ENCODE measurements at regions not wholly inside any gene's neighbourhood (a gene's known extent, or its start where the extent isn't known, plus 50 kb on each side); places are given as distances from the start of the nearest gene placed in this dataset.

DNA sequence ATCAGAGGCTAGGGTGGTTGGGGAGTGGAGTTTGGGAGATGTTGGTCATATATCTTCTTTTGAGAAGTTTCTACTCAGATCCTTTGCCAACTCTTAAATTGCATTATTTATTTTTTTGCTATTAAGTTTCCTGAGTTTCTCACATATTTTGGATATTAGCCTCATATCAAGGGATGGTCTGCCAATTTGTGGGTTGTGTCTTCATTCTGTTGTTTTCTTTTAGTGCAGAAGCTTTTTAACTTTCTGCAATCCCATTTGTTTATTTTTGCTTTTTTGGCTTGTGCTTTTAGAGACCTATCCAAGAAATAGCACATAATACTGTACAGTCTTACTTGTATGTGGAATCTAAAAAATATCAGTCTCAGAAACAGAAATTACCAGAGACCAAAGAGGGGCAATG, 509.2 kb upstream of the HS3ST1 start:
- no peak overlapping the region for H4K91ac ChIP-seq (replicated peaks; ENCODE audit: insufficient read length, low read length)
- no peaks in the 10 kb centered on the region for H3K9me3 ChIP-seq (ENCODE audit: insufficient read depth in 2 of 2, low read depth in 1 of 2, low read length in 1 of 2)
- H3K27me3 ChIP-seq (replicated peaks in 1 of 4; ENCODE audit: control insufficient read depth in 3 of 4, extremely low read depth in 1 of 4, insufficient read depth in 3 of 4, low read length in 3 of 4): no peaks in the 10 kb centered on the region
- H2AFZ ChIP-seq (ENCODE audit: low read length): no peak overlapping the region
- no peaks in the 10 kb centered on the region for H4K20me1 ChIP-seq (replicated peaks in 1 of 2; ENCODE audit: control insufficient read depth in 1 of 2, insufficient read depth in 2 of 2, low read length in 2 of 2)
- no peak for FAIRE-seq
- H3K23ac ChIP-seq (ENCODE audit: insufficient read length): no peak overlapping the region
- H3K4me1 ChIP-seq (replicated peaks in 1 of 4; ENCODE audit: control insufficient read depth in 3 of 4, insufficient read depth in 4 of 4, low read length in 3 of 4): no peaks in the 10 kb centered on the region
- ChIA-PET CTCF (ENCODE audit: partially characterized antibody) (no interaction called here), POLR2A (ENCODE audit: partially characterized antibody) (no interaction called here)
- no peak overlapping the region for H2BK20ac ChIP-seq (ENCODE audit: low read length)
- H3K4me3 ChIP-seq (ENCODE audit: extremely low read depth in 1 of 4, insufficient read depth in 2 of 4, low read depth in 3 of 4, low read length in 4 of 4): no peak overlapping the region
- H4K8ac ChIP-seq (ENCODE audit: extremely low read depth, insufficient read depth, low read length): no peak overlapping the region
- no peak overlapping the region for H3K18ac ChIP-seq (ENCODE audit: extremely low read depth, low read length)
- H3K4ac ChIP-seq (replicated peaks; ENCODE audit: insufficient read length, low read depth, low read length): no peak overlapping the region
- H2BK5ac ChIP-seq (ENCODE audit: low read depth, low read length): no peak overlapping the region
- no peaks in the 10 kb centered on the region for H3K23me2 ChIP-seq (ENCODE audit: low read depth, low read length)
- H3K27ac ChIP-seq (ENCODE audit: low read depth, low read length): no peak overlapping the region
- no peak for DNase-seq (ENCODE audit: low read depth in 1 of 2, low spot score in 2 of 2)
- no peak overlapping the region for H4K5ac ChIP-seq (ENCODE audit: insufficient read length, low read depth, low read length)
- no peak overlapping the region for H3K14ac ChIP-seq (ENCODE audit: insufficient read length)
- no peaks in the 10 kb centered on the region for H3K79me2 ChIP-seq (ENCODE audit: control insufficient read depth in 1 of 2, insufficient read depth in 2 of 2, low read length in 2 of 2)
- H2AK5ac ChIP-seq (ENCODE audit: low read depth, low read length): no peak overlapping the region
- no peaks in the 10 kb centered on the region for H3K36me3 ChIP-seq (ENCODE audit: control insufficient read depth in 2 of 4, insufficient read depth in 4 of 4, low read length in 3 of 4)
- H3K4me2 ChIP-seq (ENCODE audit: insufficient read depth in 1 of 2, low read depth in 2 of 2, low read length in 2 of 2): no peak overlapping the region
- no peak overlapping the region for H2BK12ac ChIP-seq (ENCODE audit: low read depth, low read length)
- no peak overlapping the region for H2BK15ac ChIP-seq (ENCODE audit: low read length)
- no peak overlapping the region for H3K9ac ChIP-seq (replicated peaks in 1 of 4; ENCODE audit: extremely low read depth in 1 of 4, low read depth in 3 of 4, low read length in 3 of 4)
- no peak overlapping the region for H3K56ac ChIP-seq (replicated peaks; ENCODE audit: insufficient read length, low read depth, low read length)
- H2BK120ac ChIP-seq (replicated peaks; ENCODE audit: low read depth, low read length): no peak overlapping the region
- H3K79me1 ChIP-seq (ENCODE audit: low read depth, low read length): no peaks in the 10 kb centered on the region
- TF ChIP-seq KDM4A (IDR thresholded peaks at IDR 0.05; ENCODE audit: low read depth, low read length, severe bottlenecking) (no peak), RAD21 (IDR thresholded peaks at IDR 0.05 in 1 of 2, conservative IDR thresholded peaks at IDR 0.05 in 1 of 2; ENCODE audit: low read depth in 2 of 2, low read length in 2 of 2) (no peak), YY1 (IDR thresholded peaks at IDR 0.05; ENCODE audit: low read depth, low read length) (no peak), TEAD4 (IDR thresholded peaks at IDR 0.05; ENCODE audit: low read depth, low read length) (no peak), SP2 (IDR thresholded peaks at IDR 0.05; ENCODE audit: low read length) (no peak), CEBPB (IDR thresholded peaks at IDR 0.05; ENCODE audit: low read depth, low read length) (no peak), GABPA (IDR thresholded peaks at IDR 0.05; ENCODE audit: borderline replicate concordance, insufficient read depth, low read length) (no peak), KDM1A (IDR thresholded peaks at IDR 0.05; ENCODE audit: borderline replicate concordance, low read length) (no peak), ATF2 (IDR thresholded peaks at IDR 0.05; ENCODE audit: low read length) (no peak), CHD1 (IDR thresholded peaks at IDR 0.05; ENCODE audit: low read depth, low read length) (no peak), RFX5 (IDR thresholded peaks at IDR 0.05; ENCODE audit: borderline replicate concordance, low read depth, low read length) (no peak)
- TF ChIP-seq, protein P1, sequence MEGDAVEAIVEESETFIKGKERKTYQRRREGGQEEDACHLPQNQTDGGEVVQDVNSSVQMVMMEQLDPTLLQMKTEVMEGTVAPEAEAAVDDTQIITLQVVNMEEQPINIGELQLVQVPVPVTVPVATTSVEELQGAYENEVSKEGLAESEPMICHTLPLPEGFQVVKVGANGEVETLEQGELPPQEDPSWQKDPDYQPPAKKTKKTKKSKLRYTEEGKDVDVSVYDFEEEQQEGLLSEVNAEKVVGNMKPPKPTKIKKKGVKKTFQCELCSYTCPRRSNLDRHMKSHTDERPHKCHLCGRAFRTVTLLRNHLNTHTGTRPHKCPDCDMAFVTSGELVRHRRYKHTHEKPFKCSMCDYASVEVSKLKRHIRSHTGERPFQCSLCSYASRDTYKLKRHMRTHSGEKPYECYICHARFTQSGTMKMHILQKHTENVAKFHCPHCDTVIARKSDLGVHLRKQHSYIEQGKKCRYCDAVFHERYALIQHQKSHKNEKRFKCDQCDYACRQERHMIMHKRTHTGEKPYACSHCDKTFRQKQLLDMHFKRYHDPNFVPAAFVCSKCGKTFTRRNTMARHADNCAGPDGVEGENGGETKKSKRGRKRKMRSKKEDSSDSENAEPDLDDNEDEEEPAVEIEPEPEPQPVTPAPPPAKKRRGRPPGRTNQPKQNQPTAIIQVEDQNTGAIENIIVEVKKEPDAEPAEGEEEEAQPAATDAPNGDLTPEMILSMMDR (IDR thresholded peaks at IDR 0.05; ENCODE audit: control extremely low read depth in 1 of 3, insufficient read depth in 1 of 3, low read depth in 1 of 3, low read length in 3 of 3): no peak
